Brain microvascular endothelial cell (primary cell): ENCODE measurements at regions not wholly inside any gene's neighbourhood (a gene's known extent, or its start where the extent isn't known, plus 50 kb on each side); places are given as distances from the start of the nearest gene placed in this dataset.
A peak's percentile ranks its signal among the peaks of the same experiment; 100 is the strongest.

Experiments
- DNase-seq: peaks from one replicate; pipeline ENCODE4 v3.0.0-alpha.2; 2020
- H3K27ac ChIP-seq: fragments of 250-450 bp; sonication (Bioruptor Pico); 2 replicates; pipeline ENCODE4 v1.5.1; 2020; ENCODE audit warnings: mild to moderate bottlenecking, moderate library complexity
- H3K27me3 ChIP-seq: fragments of 250-450 bp; sonication (Bioruptor Pico); replicated peaks from 2 replicates; pipeline ENCODE4 v1.5.1; 2020; ENCODE audit warnings: mild to moderate bottlenecking
- H3K36me3 ChIP-seq: fragments of 250-450 bp; sonication (Bioruptor Pico); replicated peaks from 2 replicates; pipeline ENCODE4 v1.5.1; 2020; ENCODE audit warnings: mild to moderate bottlenecking
- H3K4me3 ChIP-seq: 2 replicates; pipeline ENCODE4 v1.5.1; 2011; ENCODE audit warnings: low read depth, mild to moderate bottlenecking, control low read depth, low read length, moderate library complexity
- CTCF ChIP-seq: IDR thresholded peaks from 2 replicates; pipeline ENCODE4 v1.5.1; 2011; ENCODE audit warnings: low read depth, mild to moderate bottlenecking, moderate library complexity, low read length, control low read depth, inconsistent platforms; ENCODE audit errors: missing control alignments
- in situ Hi-C: cut with HindIII; loops from 2 replicates; pipeline ENCODE4 v1.10.0; 2017; ENCODE audit warnings: low sequenced_read_pairs, low pct_ligation_motif_present

DNA sequence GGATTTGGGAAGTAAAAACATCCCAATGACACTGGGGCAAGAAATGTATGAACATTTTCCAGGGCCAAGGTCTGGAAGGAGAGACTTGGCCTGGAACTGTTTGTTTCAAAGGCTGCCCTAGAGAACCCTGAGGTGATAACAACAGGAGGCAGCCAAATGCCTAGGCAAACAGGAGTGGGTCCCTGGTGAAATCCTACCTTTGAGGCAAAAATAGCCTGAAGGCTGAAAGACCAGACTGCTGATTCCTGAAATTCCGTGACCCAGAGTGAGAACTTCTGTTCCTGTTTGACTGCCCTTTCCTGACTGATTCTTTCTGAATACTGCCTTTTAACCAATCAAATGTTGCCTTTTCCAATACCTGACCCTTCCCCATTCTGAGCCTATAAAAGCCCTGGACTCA is 196.4 kb downstream of the NSUN3 start:
- in situ Hi-C loops = no loop called here

DNA sequence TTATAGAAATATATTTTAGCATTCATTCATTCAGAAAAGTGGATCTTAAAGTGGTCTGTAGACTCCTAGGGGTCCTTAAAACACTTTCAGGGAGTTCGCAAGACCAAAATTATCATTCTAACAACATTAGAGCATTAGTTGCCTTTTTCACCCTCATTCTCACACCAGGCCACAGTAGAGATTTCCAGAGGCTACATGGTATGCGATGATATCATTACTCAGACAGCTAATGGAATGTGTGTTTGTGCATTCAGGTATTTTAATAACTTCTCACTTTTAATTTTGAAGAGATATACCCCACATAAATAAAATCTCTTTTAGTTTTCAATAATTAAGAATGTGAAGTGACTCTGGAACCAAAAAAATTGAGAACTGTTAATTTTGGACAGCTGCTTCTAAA is 206.9 kb downstream of the NSUN3 start:
- peak; percentile 6 for DNase-seq

More for the DNA sequence above, 196.4 kb downstream of the NSUN3 start:
- DNase-seq = no peak
- Histone ChIP-seq H3K4me3 (no peak overlapping the region), H3K36me3 (no peaks in the 10 kb centered on the region), H3K27ac (no peak overlapping the region), H3K27me3 (no peaks in the 10 kb centered on the region)
- no peak for TF ChIP-seq CTCF

GRCh38 chr3:94272016-94272415 is 209.2 kb downstream of the NSUN3 start:
- Histone ChIP-seq H3K36me3 (no peaks in the 10 kb centered on the region), H3K27me3 (no peaks in the 10 kb centered on the region), H3K27ac (no peak overlapping the region), H3K4me3 (no peak overlapping the region)
- TF ChIP-seq CTCF = no peak
- DNase-seq = no peak
- in situ Hi-C loops = no loop called here

More for the DNA sequence above, 206.9 kb downstream of the NSUN3 start:
- no peaks in the 10 kb centered on the region for H3K36me3 ChIP-seq
- TF ChIP-seq CTCF = no peak
- no peaks in the 10 kb centered on the region for H3K27me3 ChIP-seq
- in situ Hi-C loops = no loop called here
- no peak overlapping the region for H3K4me3 ChIP-seq
- H3K27ac ChIP-seq = no peak overlapping the region

DNA sequence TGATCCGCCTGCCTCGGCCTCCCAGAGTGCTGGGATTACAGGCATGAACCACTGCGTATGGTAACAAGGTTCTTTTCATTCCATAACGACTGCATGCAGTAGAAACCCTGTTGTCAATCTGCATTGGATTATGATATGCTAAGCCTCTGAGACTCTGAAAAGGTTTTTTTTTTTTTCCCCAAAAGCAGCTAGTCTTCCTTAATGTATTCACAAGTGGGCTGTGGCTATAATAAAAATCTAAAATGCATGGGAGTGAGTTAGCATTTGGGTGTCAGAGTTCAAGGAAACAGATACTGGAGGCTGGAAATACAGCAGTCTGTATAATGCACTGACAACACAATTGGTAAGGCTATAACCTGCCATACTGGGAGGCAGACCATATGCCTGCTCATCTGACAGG is 218.1 kb downstream of the NSUN3 start:
- Histone ChIP-seq H3K36me3 (no peaks in the 10 kb centered on the region), H3K27me3 (no peaks in the 10 kb centered on the region), H3K4me3 (no peak overlapping the region), H3K27ac (no peak overlapping the region)
- DNase-seq = no peak
- TF ChIP-seq CTCF = no peak
- in situ Hi-C loops = no loop called here

GRCh38 chr3:94285872-94286271 is 223.0 kb downstream of the NSUN3 start:
- Histone ChIP-seq H3K36me3 (no peaks in the 10 kb centered on the region), H3K27ac (no peak overlapping the region), H3K4me3 (no peak overlapping the region), H3K27me3 (no peaks in the 10 kb centered on the region)
- TF ChIP-seq CTCF = peak; percentile 27
- in situ Hi-C loops = no loop called here
- DNase-seq = no peak

GRCh38 chr3:94291686-94292085 is 228.8 kb downstream of the NSUN3 start:
- TF ChIP-seq CTCF = no peak
- H3K36me3 ChIP-seq = no peaks in the 10 kb centered on the region

More at GRCh38 chr3:94291686-94292085, 228.8 kb downstream of the NSUN3 start:
- H3K4me3 ChIP-seq = no peak overlapping the region
- H3K27me3 ChIP-seq = no peaks in the 10 kb centered on the region
- in situ Hi-C loops = no loop called here
- no peak for DNase-seq
- H3K27ac ChIP-seq = no peak overlapping the region
